K562 (cell line): ENCODE measurements at regions not wholly inside any gene's neighbourhood (a gene's known extent, or its start where the extent isn't known, plus 50 kb on each side); places are given as distances from the start of the nearest gene placed in this dataset.

Source experiments
- ATAC-seq: fragments of 200-7000 bp; cut with Tn5 transposase; 3 replicates; pipeline ENCODE4 v1.9.1; 2020; ENCODE audit warnings: moderate library complexity
- BruUV-seq: library from RNA; stranded (reverse); fragments of 400-500 nt; replicated peaks from 2 replicates; lab custom pipeline; 2021; lab: Mats Ljungman, UMichigan
- CTCF ChIA-PET: fragments of 300-600 bp; formaldehyde crosslinking; extraction: SDS; loops from one replicate; lab custom pipeline; 2021; ENCODE audit warnings: low intra/inter-chr PET ratio; lab: Yijun Ruan, JAX
- POLR2A ChIA-PET: fragments of 300-600, 350-650 bp; sonication (Branson Sonifier 250); formaldehyde crosslinking; extraction: SDS; loops from one replicate; lab custom pipeline; 2021; ENCODE audit warnings: antibody characterized with exemption, inconsistent platforms; lab: Yijun Ruan, JAX
- DNase-seq, 4 experiments: peaks; one replicate each; pipeline versions ENCODE4 v3.0.0 to v3.0.0-alpha.2; 2011 to 2018; ENCODE audit warnings: low spot score in 3 of 4, mixed read lengths in 3 of 4; ENCODE audit errors: extremely low read depth in 1 of 4
- FAIRE-seq: peaks from 2 replicates; lab custom pipeline; 2011; peaks lifted over from hg19 to GRCh38; lab: Jason Lieb, UNC
- H2AFZ ChIP-seq: 2 replicates; pipeline ENCODE4 v1.6.0; 2011; ENCODE audit warnings: low read depth, low read length, control low read depth, inconsistent platforms
- H3K27ac ChIP-seq: fragments of 200-600 bp; 3 replicates; pipeline ENCODE4 v1.8.0; 2011; ENCODE audit warnings: low read depth, mild to moderate bottlenecking, control low read depth, inconsistent platforms, low read length, moderate library complexity, mixed read lengths; ENCODE audit errors: extremely low read depth
- H3K27me3 ChIP-seq, 2 experiments: fragments of 300-600 bp in 1 of 2; 2 replicates in 1 of 2; 3 replicates in 1 of 2; pipeline versions ENCODE4 v1.6.0 to v1.8.0; 2011; ENCODE audit warnings: inconsistent platforms in 2 of 2, low read length in 2 of 2, mild to moderate bottlenecking in 1 of 2, mixed read lengths in 1 of 2, moderate library complexity in 1 of 2; ENCODE audit not compliant: control insufficient read depth in 2 of 2, insufficient read depth in 2 of 2
- H3K36me3 ChIP-seq: fragments of 300-600 bp; 3 replicates; pipeline ENCODE4 v1.8.0; 2011; ENCODE audit warnings: mild to moderate bottlenecking, low read length, inconsistent platforms; ENCODE audit not compliant: control insufficient read depth, insufficient read depth
- H3K4me1 ChIP-seq, 2 experiments: fragments of 200-600 bp in 1 of 2; replicated peaks in 1 of 2; 2 replicates in 1 of 2; 3 replicates in 1 of 2; pipeline versions ENCODE4 v1.5.1 to v1.8.0; 2011; ENCODE audit warnings: inconsistent platforms in 2 of 2, low read length in 2 of 2, mild to moderate bottlenecking in 1 of 2, mixed read lengths in 1 of 2, moderate library complexity in 1 of 2; ENCODE audit not compliant: control insufficient read depth in 2 of 2, insufficient read depth in 2 of 2
- H3K4me2 ChIP-seq: 2 replicates; pipeline ENCODE4 v1.6.1; 2011; ENCODE audit warnings: low read length, control low read depth, inconsistent platforms, mixed read lengths; ENCODE audit not compliant: insufficient read depth
- H3K4me3 ChIP-seq: fragments of 200-600 bp; sonication (generic), shearing (Covaris generic); 2 replicates; pipeline ENCODE4 v1.5.1; 2016; ENCODE audit warnings: control low read depth, inconsistent platforms
- H3K79me2 ChIP-seq: fragments of 200-600 bp; 3 replicates; pipeline ENCODE4 v1.8.0; 2011; ENCODE audit warnings: low read length, inconsistent platforms; ENCODE audit not compliant: control insufficient read depth, insufficient read depth
- H3K9ac ChIP-seq, 2 experiments: 2 replicates each; pipeline versions ENCODE4 v1.6.0 to v1.6.1; 2011; ENCODE audit warnings: low read depth in 2 of 2, low read length in 2 of 2, control low read depth in 1 of 2, inconsistent platforms in 1 of 2, mild to moderate bottlenecking in 1 of 2, mixed read lengths in 1 of 2; ENCODE audit not compliant: insufficient read depth in 1 of 2
- H3K9me1 ChIP-seq: one replicate; pipeline ENCODE4 v1.6.0; 2011; ENCODE audit warnings: inconsistent platforms, mild to moderate bottlenecking, low read length, moderate library complexity; ENCODE audit not compliant: control insufficient read depth, insufficient read depth
- H3K9me3 ChIP-seq: replicated peaks from 2 replicates; pipeline ENCODE4 v1.5.1; 2011; ENCODE audit warnings: low read depth, low read length, inconsistent platforms; ENCODE audit not compliant: control insufficient read depth, insufficient read depth
- H4K20me1 ChIP-seq: replicated peaks from 2 replicates; pipeline ENCODE4 v1.6.1; 2011; ENCODE audit warnings: low read length, inconsistent platforms, mixed read lengths; ENCODE audit not compliant: control insufficient read depth, insufficient read depth
- DACH1 ChIP-seq: fragments of 450-650 bp; IDR thresholded peaks from 2 replicates; pipeline ENCODE4 v1.6.1; 2018; ENCODE audit not compliant: partially characterized antibody
- ELF1 ChIP-seq: fragments of 200-800 bp; sonication (Bioruptor generic); IDR thresholded peaks from 2 replicates; pipeline ENCODE4 v1.6.1; 2016; ENCODE audit warnings: missing genetic modification characterization, missing compliant biosample characterization
- HDAC8 ChIP-seq: fragments of 450-650 bp; IDR thresholded peaks from 2 replicates; pipeline ENCODE4 v1.6.1; 2016; ENCODE audit warnings: mild to moderate bottlenecking, missing genetic modification characterization, moderate library complexity, missing compliant biosample characterization
- HMG20B ChIP-seq: fragments of 250-450 bp; sonication (Bioruptor Pico); IDR thresholded peaks from 2 replicates; pipeline ENCODE4 v1.5.0; 2021; ENCODE audit warnings: mild to moderate bottlenecking
- MAFG ChIP-seq: fragments of 450-650 bp; conservative IDR thresholded peaks from 2 replicates; pipeline ENCODE4 v1.6.1; 2016; ENCODE audit warnings: missing genetic modification characterization, missing compliant biosample characterization
- MAZ ChIP-seq, 2 experiments: fragments of 450-650 bp in 1 of 2; sonication (generic) in 1 of 2; formaldehyde crosslinking; IDR thresholded peaks in 1 of 2; conservative IDR thresholded peaks in 1 of 2; 2 replicates each; pipeline versions ENCODE4 v1.4.0 to v1.5.0; 2020; ENCODE audit warnings: mild to moderate bottlenecking in 1 of 2, missing genetic modification reagents in 1 of 2
- NCOR1 ChIP-seq: fragments of 450-650 bp; IDR thresholded peaks from 2 replicates; pipeline ENCODE4 v1.6.1; 2016; ENCODE audit warnings: mild to moderate bottlenecking, moderate library complexity
- SRF ChIP-seq, 2 experiments: fragments of 250-450, 450-650 bp in 1 of 2; sonication (Bioruptor Pico) in 1 of 2; sonication (generic) in 1 of 2; formaldehyde crosslinking; IDR thresholded peaks; 2 replicates each; pipeline versions ENCODE4 v1.5.0 to v1.5.1; 2020 to 2022; ENCODE audit warnings: mild to moderate bottlenecking in 1 of 2, missing genetic modification reagents in 1 of 2
- ZNF263 ChIP-seq: sonication (generic); formaldehyde crosslinking; IDR thresholded peaks from 2 replicates; pipeline ENCODE4 v1.8.0; 2022; ENCODE audit warnings: mild to moderate bottlenecking, missing genetic modification reagents, borderline replicate concordance
- WGBS: fragments of 100-300 bp; shearing (Covaris generic); methylation state at CpG from one replicate; pipeline ENCODE4 v1.1.6; 2016; ENCODE audit warnings: low coverage, mixed read lengths; ENCODE audit not compliant: insufficient coverage; ENCODE audit errors: missing lambda C conversion rate; 5-methylcytosine and 5-hydroxymethylcytosine counted together
- in situ Hi-C: fragments of 300-500 bp; cut with MboI; formaldehyde crosslinking; loops from 4 replicates; pipeline ENCODE4 v1.15.0; 2018; ENCODE audit warnings: inconsistent platforms, mixed read lengths
- intact Hi-C: fragments of 100-400 bp; cut with micrococcal nuclease; formaldehyde crosslinking; loops from 2 replicates; pipeline ENCODE4 v1.14.2; 2022
- TF ChIP-seq, protein P1 (sequence below), 3 experiments: fragments of 200-800 bp in 1 of 3; sonication (Bioruptor generic) in 1 of 3; sonication (generic) in 1 of 3; formaldehyde crosslinking in 1 of 3; IDR thresholded peaks; 2 replicates each; pipeline versions ENCODE4 v1.6.1 to v1.8.0; 2016 to 2022; ENCODE audit warnings: mild to moderate bottlenecking in 2 of 3, missing compliant biosample characterization in 2 of 3, missing genetic modification characterization in 2 of 3, missing genetic modification reagents in 1 of 3
- TF ChIP-seq, protein P2 (sequence below), 2 experiments: fragments of 450-650 bp in 1 of 2; sonication (generic) in 1 of 2; formaldehyde crosslinking in 1 of 2; IDR thresholded peaks; 2 replicates each; pipeline versions ENCODE4 v1.7.1 to v1.9.0; 2016 to 2022; ENCODE audit warnings: inconsistent platforms in 1 of 2, mild to moderate bottlenecking in 1 of 2, missing genetic modification reagents in 1 of 2

DNA sequence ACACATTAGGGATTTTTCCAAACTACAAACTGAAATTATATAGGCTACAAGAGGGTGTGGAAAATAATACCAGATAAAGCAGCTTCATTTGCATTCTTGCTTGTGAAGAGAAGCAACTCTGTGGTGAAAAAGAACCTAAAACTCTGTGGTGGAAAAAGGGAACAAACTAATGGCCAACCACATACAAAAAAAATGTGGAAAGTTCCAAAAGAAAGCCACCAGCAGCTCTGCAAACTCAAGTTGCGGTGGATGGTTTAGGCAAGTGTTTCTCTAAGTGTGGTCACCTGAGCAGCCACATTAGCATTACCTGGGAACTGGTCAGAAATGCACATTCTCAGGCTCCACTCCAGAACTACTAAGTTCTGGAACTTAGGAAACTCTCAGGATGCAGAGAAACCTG lies 586.4 kb downstream of the ACTL7B start (continued):
- TF ChIP-seq DACH1 = no peak
- TF ChIP-seq, protein P1, sequence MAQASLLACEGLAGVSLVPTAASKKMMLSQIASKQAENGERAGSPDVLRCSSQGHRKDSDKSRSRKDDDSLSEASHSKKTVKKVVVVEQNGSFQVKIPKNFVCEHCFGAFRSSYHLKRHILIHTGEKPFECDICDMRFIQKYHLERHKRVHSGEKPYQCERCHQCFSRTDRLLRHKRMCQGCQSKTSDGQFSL (CRISPR knock-in tag; IDR thresholded peaks at IDR 0.05) = no peak
- TF ChIP-seq, protein P1 (tag; IDR thresholded peaks at IDR 0.05) = no peak
- no peak for TF ChIP-seq NCOR1
- TF ChIP-seq ELF1 (tag) = no peak
- no peak for TF ChIP-seq SRF (CRISPR knock-in tag; IDR thresholded peaks at IDR 0.05)

DNA sequence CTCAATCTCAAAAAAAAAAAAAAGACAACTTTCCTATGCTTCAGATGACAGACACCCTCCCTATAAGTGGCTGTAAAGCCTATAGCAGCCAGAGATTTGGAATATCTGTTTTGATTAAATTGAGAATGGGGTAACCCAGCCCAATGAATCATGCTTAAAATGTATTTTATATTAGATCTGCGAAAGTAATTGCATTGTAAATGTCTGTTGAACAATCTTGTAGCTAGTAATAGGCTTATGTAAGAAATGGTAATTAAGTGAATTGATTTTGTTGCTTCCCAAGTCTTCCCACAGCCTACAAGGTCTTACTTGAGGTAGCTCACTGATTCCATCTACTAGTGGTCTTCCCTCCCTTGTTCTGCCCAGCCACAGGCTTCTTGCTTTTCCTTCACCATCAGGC lies 590.7 kb downstream of the ACTL7B start:
- DNase-seq (no peak), ATAC-seq (no peak), FAIRE-seq (no peak)
- H3K4me3 ChIP-seq = no peak overlapping the region
- no peaks in the 10 kb centered on the region for H3K79me2 ChIP-seq
- no peak overlapping the region for H3K9ac ChIP-seq
- H3K27ac ChIP-seq = no peak overlapping the region
- H3K36me3 ChIP-seq = no peaks in the 10 kb centered on the region
- in situ Hi-C loops (no loop called here), intact Hi-C loops (no loop called here)
- no peaks in the 10 kb centered on the region for H3K9me3 ChIP-seq
- ChIA-PET POLR2A (no interaction called here), CTCF (no interaction called here)
- no peaks in the 10 kb centered on the region for H3K9me1 ChIP-seq
- H4K20me1 ChIP-seq = no peaks in the 10 kb centered on the region
- H2AFZ ChIP-seq = no peak overlapping the region
- no peak overlapping the region for H3K4me2 ChIP-seq
- 0% methylated on average over 1 of the region's 1 CpG for WGBS
- peaks cover 0 to 6% of the 10 kb centered on the region in 2 experiments; a peak in 1 of 5 replicates for H3K27me3 ChIP-seq
- BruUV-seq = no TSS peak
- no peaks in the 10 kb centered on the region for H3K4me1 ChIP-seq
- TF ChIP-seq HMG20B (CRISPR knock-in tag) (no peak), HDAC8 (tag) (no peak), MAFG (tag) (no peak), ZNF263 (CRISPR knock-in tag) (no peak), MAZ (CRISPR knock-in tag; conservative IDR thresholded peaks at IDR 0.05 in 1 of 2, IDR thresholded peaks at IDR 0.05 in 1 of 2) (no peak), ELF1 (tag) (no peak)
- TF ChIP-seq, protein P2, sequence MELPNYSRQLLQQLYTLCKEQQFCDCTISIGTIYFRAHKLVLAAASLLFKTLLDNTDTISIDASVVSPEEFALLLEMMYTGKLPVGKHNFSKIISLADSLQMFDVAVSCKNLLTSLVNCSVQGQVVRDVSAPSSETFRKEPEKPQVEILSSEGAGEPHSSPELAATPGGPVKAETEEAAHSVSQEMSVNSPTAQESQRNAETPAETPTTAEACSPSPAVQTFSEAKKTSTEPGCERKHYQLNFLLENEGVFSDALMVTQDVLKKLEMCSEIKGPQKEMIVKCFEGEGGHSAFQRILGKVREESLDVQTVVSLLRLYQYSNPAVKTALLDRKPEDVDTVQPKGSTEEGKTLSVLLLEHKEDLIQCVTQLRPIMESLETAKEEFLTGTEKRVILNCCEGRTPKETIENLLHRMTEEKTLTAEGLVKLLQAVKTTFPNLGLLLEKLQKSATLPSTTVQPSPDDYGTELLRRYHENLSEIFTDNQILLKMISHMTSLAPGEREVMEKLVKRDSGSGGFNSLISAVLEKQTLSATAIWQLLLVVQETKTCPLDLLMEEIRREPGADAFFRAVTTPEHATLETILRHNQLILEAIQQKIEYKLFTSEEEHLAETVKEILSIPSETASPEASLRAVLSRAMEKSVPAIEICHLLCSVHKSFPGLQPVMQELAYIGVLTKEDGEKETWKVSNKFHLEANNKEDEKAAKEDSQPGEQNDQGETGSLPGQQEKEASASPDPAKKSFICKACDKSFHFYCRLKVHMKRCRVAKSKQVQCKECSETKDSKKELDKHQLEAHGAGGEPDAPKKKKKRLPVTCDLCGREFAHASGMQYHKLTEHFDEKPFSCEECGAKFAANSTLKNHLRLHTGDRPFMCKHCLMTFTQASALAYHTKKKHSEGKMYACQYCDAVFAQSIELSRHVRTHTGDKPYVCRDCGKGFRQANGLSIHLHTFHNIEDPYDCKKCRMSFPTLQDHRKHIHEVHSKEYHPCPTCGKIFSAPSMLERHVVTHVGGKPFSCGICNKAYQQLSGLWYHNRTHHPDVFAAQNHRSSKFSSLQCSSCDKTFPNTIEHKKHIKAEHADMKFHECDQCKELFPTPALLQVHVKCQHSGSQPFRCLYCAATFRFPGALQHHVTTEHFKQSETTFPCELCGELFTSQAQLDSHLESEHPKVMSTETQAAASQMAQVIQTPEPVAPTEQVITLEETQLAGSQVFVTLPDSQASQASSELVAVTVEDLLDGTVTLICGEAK (IDR thresholded peaks at IDR 0.05) = no peak
- TF ChIP-seq, protein P2 (CRISPR knock-in tag; IDR thresholded peaks at IDR 0.05) = no peak
